ENCODE measurements at regions not wholly inside any gene's neighbourhood (a gene's known extent, or its start where the extent isn't known, plus 50 kb on each side); places are given as distances from the start of the nearest gene placed in this dataset.

GRCh38 chr10:130577039-130577438 is 440.8 kb downstream of the GLRX3 start:
- no peak overlapping the region for H3K27ac ChIP-seq
- H3K4me1 ChIP-seq (ENCODE audit: low read depth), result no peaks in the 10 kb centered on the region
- H3K4me3 ChIP-seq, result no peak overlapping the region
- no peaks in the 10 kb centered on the region for H3K9me3 ChIP-seq (ENCODE audit: low read depth)
- peaks cover 30% of the 10 kb centered on the region for H3K27me3 ChIP-seq
- H3K36me3 ChIP-seq, result no peaks in the 10 kb centered on the region
- DNase-seq (ENCODE audit: low read depth in 1 of 2, low spot score in 1 of 2), result no peak
- no peak for TF ChIP-seq CTCF (IDR thresholded peaks at IDR 0.05; ENCODE audit: low read depth, low read length)

GRCh38 chr10:130578532-130579289 is 442.5 kb downstream of the GLRX3 start:
- H3K4me3 ChIP-seq, result no peak overlapping the region

GRCh38 chr10:130579913-130580312 is 443.7 kb downstream of the GLRX3 start:
- TF ChIP-seq CTCF (IDR thresholded peaks at IDR 0.05; ENCODE audit: low read depth, low read length), result no peak
- Histone ChIP-seq H3K9me3 (ENCODE audit: low read depth) (no peaks in the 10 kb centered on the region), H3K27ac (no peak overlapping the region), H3K27me3 (peaks cover 11% of the 10 kb centered on the region), H3K36me3 (no peaks in the 10 kb centered on the region), H3K4me3 (no peak overlapping the region), H3K4me1 (ENCODE audit: low read depth) (no peaks in the 10 kb centered on the region)
- DNase-seq (ENCODE audit: low read depth in 1 of 2, low spot score in 1 of 2), result no peak

More at GRCh38 chr10:130578532-130579289, 442.5 kb downstream of the GLRX3 start:
- Histone ChIP-seq H3K27ac (no peak overlapping the region), H3K27me3 (peaks cover 22% of the 10 kb centered on the region), H3K4me1 (ENCODE audit: low read depth) (no peaks in the 10 kb centered on the region), H3K9me3 (ENCODE audit: low read depth) (no peaks in the 10 kb centered on the region), H3K36me3 (no peaks in the 10 kb centered on the region)
- no peak for DNase-seq (ENCODE audit: low read depth in 1 of 2, low spot score in 1 of 2)
- TF ChIP-seq CTCF (IDR thresholded peaks at IDR 0.05; ENCODE audit: low read depth, low read length), result no peak

- no peaks in the 10 kb centered on the region for H3K4me1 ChIP-seq (ENCODE audit: low read depth)
- DNase-seq (ENCODE audit: low read depth in 1 of 2, low spot score in 1 of 2), result no peak
- no peak for TF ChIP-seq CTCF (IDR thresholded peaks at IDR 0.05; ENCODE audit: low read depth, low read length)
- H3K9me3 ChIP-seq (ENCODE audit: low read depth), result no peaks in the 10 kb centered on the region
- H3K27me3 ChIP-seq, result peaks cover 3% of the 10 kb centered on the region
- H3K27ac ChIP-seq, result no peak overlapping the region
- no peaks in the 10 kb centered on the region for H3K36me3 ChIP-seq
- H3K4me3 ChIP-seq, result no peak overlapping the region
Observed at GRCh38 chr10:130580975-130581374, 444.8 kb downstream of the GLRX3 start.

GRCh38 chr10:130587718-130588117 is 451.5 kb downstream of the GLRX3 start:
- H3K4me1 ChIP-seq (ENCODE audit: low read depth), result no peaks in the 10 kb centered on the region
- no peak for TF ChIP-seq CTCF (IDR thresholded peaks at IDR 0.05; ENCODE audit: low read depth, low read length)
- H3K4me3 ChIP-seq, result no peak overlapping the region
- DNase-seq (ENCODE audit: low read depth in 1 of 2, low spot score in 1 of 2), result no peak
- no peak overlapping the region for H3K27ac ChIP-seq
- H3K27me3 ChIP-seq, result no peaks in the 10 kb centered on the region
- no peaks in the 10 kb centered on the region for H3K9me3 ChIP-seq (ENCODE audit: low read depth)
- no peaks in the 10 kb centered on the region for H3K36me3 ChIP-seq
